HG03460 (cell line): ENCODE measurements at regions not wholly inside any gene's neighbourhood (a gene's known extent, or its start where the extent isn't known, plus 50 kb on each side); places are given as distances from the start of the nearest gene placed in this dataset.
"Not testable (repeated sequence)": the region's sequence is repeated elsewhere in the genome, so short reads cannot be mapped to it uniquely, and the experiment has no call there.

ENCODE experiments used
- ATAC-seq: cut with Tn5 transposase; IDR thresholded peaks from one replicate; pipeline ENCODE4 v1.9.1; 2021; ENCODE audit not compliant: unreplicated experiment

GRCh38 chr10:106304056-106304455 lies 860.5 kb downstream of the SORCS1 start:
- ATAC-seq: no peak

GRCh38 chr10:106302961-106303360 lies 861.5 kb downstream of the SORCS1 start:
- ATAC-seq: no peak

GRCh38 chr10:106301146-106301545 lies 863.4 kb downstream of the SORCS1 start:
- ATAC-seq: no peak

GRCh38 chr10:106296750-106297392 lies 867.6 kb downstream of the SORCS1 start:
- ATAC-seq: no peak

- no peak for ATAC-seq
These were observed 879.5 kb downstream of the SORCS1 start for GRCh38 chr10:106284802-106285587.

- no peak for ATAC-seq
These were observed 883.5 kb downstream of the SORCS1 start for GRCh38 chr10:106280896-106281460.

GRCh38 chr10:106278383-106278782 lies 886.1 kb downstream of the SORCS1 start:
- no peak for ATAC-seq

- ATAC-seq: no peak
These were observed 893.3 kb downstream of the SORCS1 start for GRCh38 chr10:106271237-106271636.

- ATAC-seq: no peak
These were observed 896.5 kb downstream of the SORCS1 start for GRCh38 chr10:106268000-106268399.

GRCh38 chr10:106267591-106267990 lies 896.9 kb downstream of the SORCS1 start:
- no peak for ATAC-seq

GRCh38 chr10:106257432-106257831 lies 907.1 kb downstream of the SORCS1 start:
- not testable (repeated sequence) for ATAC-seq

- no peak for ATAC-seq
These were observed 909.3 kb downstream of the SORCS1 start for GRCh38 chr10:106255111-106255678.

- no peak for ATAC-seq
These were observed 910.4 kb downstream of the SORCS1 start for GRCh38 chr10:106254071-106254470.

GRCh38 chr10:106252541-106252940 lies 912.0 kb downstream of the SORCS1 start:
- ATAC-seq: no peak

GRCh38 chr10:106251573-106251972 lies 912.9 kb downstream of the SORCS1 start:
- ATAC-seq: no peak

GRCh38 chr10:106242301-106242700 lies 922.2 kb downstream of the SORCS1 start:
- no peak for ATAC-seq

- no peak for ATAC-seq
These were observed 937.7 kb downstream of the SORCS1 start for GRCh38 chr10:106226828-106227227.

GRCh38 chr10:106226142-106226541 lies 938.4 kb downstream of the SORCS1 start:
- ATAC-seq: no peak

- no peak for ATAC-seq
These were observed 939.8 kb downstream of the SORCS1 start for GRCh38 chr10:106224676-106225075.

GRCh38 chr10:106217627-106218026 lies 946.9 kb downstream of the SORCS1 start:
- ATAC-seq: no peak

- ATAC-seq: no peak
These were observed 948.4 kb downstream of the SORCS1 start for GRCh38 chr10:106216085-106216484.

GRCh38 chr10:106214243-106214642 lies 950.3 kb downstream of the SORCS1 start:
- ATAC-seq: no peak
